HL-60 (cell line): ENCODE measurements at regions not wholly inside any gene's neighbourhood (a gene's known extent, or its start where the extent isn't known, plus 50 kb on each side); places are given as distances from the start of the nearest gene placed in this dataset.

Experiments
- CTCF ChIP-seq: IDR thresholded peaks from one replicate; pipeline ENCODE4 v1.5.1; 2011; ENCODE audit warnings: low read length, control low read depth, inconsistent platforms; ENCODE audit not compliant: insufficient read depth
- GABPA ChIP-seq: IDR thresholded peaks from 2 replicates; pipeline ENCODE4 v1.6.1; 2012; ENCODE audit warnings: low read depth
- POLR2AphosphoS5 ChIP-seq: IDR thresholded peaks from 2 replicates; pipeline ENCODE4 v1.6.1; 2012; ENCODE audit warnings: low read depth
- REST ChIP-seq: IDR thresholded peaks from 2 replicates; pipeline ENCODE4 v1.6.1; 2012; ENCODE audit warnings: low read depth; ENCODE audit not compliant: insufficient replicate concordance
- SPI1 ChIP-seq: IDR thresholded peaks from 2 replicates; pipeline ENCODE4 v1.6.1; 2012; ENCODE audit warnings: low read depth, mild to moderate bottlenecking, borderline replicate concordance

GRCh38 chr3:83559082-83559481 lies 1399.7 kb upstream of the CADM2 start:
- no peak for TF ChIP-seq CTCF
- no peak for TF ChIP-seq POLR2AphosphoS5
- TF ChIP-seq GABPA = no peak
- TF ChIP-seq REST = no peak
- no peak for TF ChIP-seq SPI1
